Upper lobe of right lung (tissue), 1 donor: ENCODE measurements at regions not wholly inside any gene's neighbourhood (a gene's known extent, or its start where the extent isn't known, plus 50 kb on each side); places are given as distances from the start of the nearest gene placed in this dataset.
"Not testable (repeated sequence)": the region's sequence is repeated elsewhere in the genome, so short reads cannot be mapped to it uniquely, and the experiment has no call there.

ENCODE experiments used
- ATAC-seq: fragments of 200-7000 bp; cut with Tn5 transposase; one replicate; pipeline ENCODE4 v1.9.1; 2020; ENCODE audit warnings: mild to moderate bottlenecking, moderate library complexity
- DNase-seq: peaks from one replicate; pipeline ENCODE4 v3.0.0-alpha.2; 2020
- H3K27ac ChIP-seq: fragments of 200-600 bp; one replicate; pipeline ENCODE4 v1.8.0; 2022
- H3K27me3 ChIP-seq: fragments of 200-600 bp; one replicate; pipeline ENCODE4 v1.8.0; 2022; ENCODE audit warnings: mild to moderate bottlenecking
- H3K36me3 ChIP-seq: fragments of 200-600 bp; one replicate; pipeline ENCODE4 v1.8.0; 2022
- H3K4me1 ChIP-seq: fragments of 200-600 bp; one replicate; pipeline ENCODE4 v1.8.0; 2022
- H3K4me3 ChIP-seq: fragments of 200-600 bp; one replicate; pipeline ENCODE4 v1.8.0; 2022; ENCODE audit warnings: mild to moderate bottlenecking
- H3K9me3 ChIP-seq: fragments of 200-600 bp; one replicate; pipeline ENCODE4 v1.8.0; 2022
- CTCF ChIP-seq: fragments of 200-600 bp; IDR thresholded peaks from one replicate; pipeline ENCODE4 v1.8.0; 2022; ENCODE audit warnings: antibody characterized with exemption
- intact Hi-C: fragments of 100-400 bp; cut with DNase I; formaldehyde crosslinking; loops from one replicate; pipeline ENCODE4 v1.11.0; 2022
- donor health status: DM: no; HTN: yes; CAD: no; lungs with severe emphysema.

GRCh38 chr13:19362946-19363510 lies 181.4 kb upstream of the TUBA3C start:
- no peaks in the 10 kb centered on the region for H3K36me3 ChIP-seq
- TF ChIP-seq CTCF, result no peak
- no peak for DNase-seq
- no peaks in the 10 kb centered on the region for H3K9me3 ChIP-seq
- H3K4me1 ChIP-seq, result no peaks in the 10 kb centered on the region
- H3K4me3 ChIP-seq, result no peak overlapping the region
- no peak overlapping the region for H3K27ac ChIP-seq
- intact Hi-C loops, result no loop called here
- no peak for ATAC-seq
- H3K27me3 ChIP-seq, result no peaks in the 10 kb centered on the region

GRCh38 chr13:19359697-19360096 lies 178.1 kb upstream of the TUBA3C start:
- H3K27me3 ChIP-seq, H3K4me1 ChIP-seq, ATAC-seq, H3K9me3 ChIP-seq, intact Hi-C loops, DNase-seq, H3K36me3 ChIP-seq, H3K27ac ChIP-seq, H3K4me3 ChIP-seq: not testable (repeated sequence)

GRCh38 chr13:19345916-19346422 lies 164.3 kb upstream of the TUBA3C start:
- no peaks in the 10 kb centered on the region for H3K36me3 ChIP-seq
- intact Hi-C loops, result no loop called here
- TF ChIP-seq CTCF, result no peak
- no peak overlapping the region for H3K4me3 ChIP-seq
- peaks cover 3% of the 10 kb centered on the region for H3K27me3 ChIP-seq
- no peaks in the 10 kb centered on the region for H3K4me1 ChIP-seq
- H3K27ac ChIP-seq, result no peak overlapping the region
- ATAC-seq (peak; percentile 16), DNase-seq (no peak)
- H3K9me3 ChIP-seq, result no peaks in the 10 kb centered on the region

- no peak overlapping the region for H3K4me3 ChIP-seq
- ATAC-seq, result peak; percentile 42
- TF ChIP-seq CTCF, result no peak
These were observed 163.5 kb upstream of the TUBA3C start for GRCh38 chr13:19345158-19345557.

GRCh38 chr13:19344585-19345120 lies 163.0 kb upstream of the TUBA3C start:
- H3K4me1 ChIP-seq, H3K27me3 ChIP-seq, intact Hi-C loops, H3K9me3 ChIP-seq, H3K27ac ChIP-seq, H3K36me3 ChIP-seq: not testable (repeated sequence)
- DNase-seq (peak; percentile 66), ATAC-seq (peak; percentile 75)
- peak overlapping the region; percentile 16 for H3K4me3 ChIP-seq

More at GRCh38 chr13:19345158-19345557, 163.5 kb upstream of the TUBA3C start:
- DNase-seq, result no peak
- Histone ChIP-seq H3K27me3 (peaks cover 3% of the 10 kb centered on the region), H3K9me3 (no peaks in the 10 kb centered on the region), H3K27ac (no peak overlapping the region), H3K36me3 (no peaks in the 10 kb centered on the region), H3K4me1 (no peaks in the 10 kb centered on the region)
- intact Hi-C loops, result no loop called here

- no peaks in the 10 kb centered on the region for H3K4me1 ChIP-seq
- no peak overlapping the region for H3K27ac ChIP-seq
- ATAC-seq, result no peak
- no peak overlapping the region for H3K4me3 ChIP-seq
- no peaks in the 10 kb centered on the region for H3K36me3 ChIP-seq
- no peaks in the 10 kb centered on the region for H3K27me3 ChIP-seq
- intact Hi-C loops, result no loop called here
- TF ChIP-seq CTCF, result no peak
- no peak for DNase-seq
- H3K9me3 ChIP-seq, result no peaks in the 10 kb centered on the region
These were observed 150.8 kb upstream of the TUBA3C start for GRCh38 chr13:19332378-19332777.

GRCh38 chr13:19329365-19329764 lies 147.7 kb upstream of the TUBA3C start:
- Histone ChIP-seq H3K27ac (no peak overlapping the region), H3K4me3 (no peak overlapping the region), H3K4me1 (no peaks in the 10 kb centered on the region), H3K9me3 (peaks cover 5% of the 10 kb centered on the region), H3K36me3 (no peaks in the 10 kb centered on the region), H3K27me3 (no peaks in the 10 kb centered on the region)
- intact Hi-C loops, result no loop called here
- no peak for TF ChIP-seq CTCF
- ATAC-seq (no peak), DNase-seq (no peak)
